ENCODE measurements at regions not wholly inside any gene's neighbourhood (a gene's known extent, or its start where the extent isn't known, plus 50 kb on each side); places are given as distances from the start of the nearest gene placed in this dataset.

DNA sequence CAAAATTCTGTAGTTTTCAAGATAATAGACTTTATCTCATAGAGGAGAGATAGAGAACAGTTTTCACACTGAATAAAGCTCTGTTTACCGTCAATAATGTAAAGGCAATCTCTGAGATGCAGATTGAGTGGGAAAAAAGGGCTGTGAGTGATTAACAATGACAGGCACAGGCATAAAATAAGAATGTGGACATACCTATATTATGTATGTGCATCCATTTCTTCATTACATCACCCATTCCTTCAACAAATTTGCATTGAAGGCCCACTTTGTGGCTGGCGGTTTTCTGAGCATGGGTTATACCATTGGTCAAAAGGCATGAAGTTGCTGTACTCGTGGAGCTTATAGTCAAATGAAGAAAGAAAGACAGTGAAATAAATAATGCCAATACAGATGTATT is 1431.0 kb downstream of the AACS start:
- H3K27ac ChIP-seq (ENCODE audit: insufficient read length, low read depth, low read length) = no peak overlapping the region

More for the DNA sequence above, 1431.0 kb downstream of the AACS start:
- H2BK5ac ChIP-seq (ENCODE audit: insufficient read length, low read length) = no peak overlapping the region
- no peak overlapping the region for H3K23ac ChIP-seq (ENCODE audit: insufficient read length, low read depth, low read length)
- H3K4me1 Mint-ChIP-seq = peaks cover 3 to 7% of the 10 kb centered on the region in 2 experiments
- H3K9ac ChIP-seq (ENCODE audit: extremely low read depth, insufficient read length, low read length) = no peak overlapping the region
- no peak overlapping the region for H2BK15ac ChIP-seq (ENCODE audit: low read depth, low read length)
- TF ChIP-seq, protein P1, sequence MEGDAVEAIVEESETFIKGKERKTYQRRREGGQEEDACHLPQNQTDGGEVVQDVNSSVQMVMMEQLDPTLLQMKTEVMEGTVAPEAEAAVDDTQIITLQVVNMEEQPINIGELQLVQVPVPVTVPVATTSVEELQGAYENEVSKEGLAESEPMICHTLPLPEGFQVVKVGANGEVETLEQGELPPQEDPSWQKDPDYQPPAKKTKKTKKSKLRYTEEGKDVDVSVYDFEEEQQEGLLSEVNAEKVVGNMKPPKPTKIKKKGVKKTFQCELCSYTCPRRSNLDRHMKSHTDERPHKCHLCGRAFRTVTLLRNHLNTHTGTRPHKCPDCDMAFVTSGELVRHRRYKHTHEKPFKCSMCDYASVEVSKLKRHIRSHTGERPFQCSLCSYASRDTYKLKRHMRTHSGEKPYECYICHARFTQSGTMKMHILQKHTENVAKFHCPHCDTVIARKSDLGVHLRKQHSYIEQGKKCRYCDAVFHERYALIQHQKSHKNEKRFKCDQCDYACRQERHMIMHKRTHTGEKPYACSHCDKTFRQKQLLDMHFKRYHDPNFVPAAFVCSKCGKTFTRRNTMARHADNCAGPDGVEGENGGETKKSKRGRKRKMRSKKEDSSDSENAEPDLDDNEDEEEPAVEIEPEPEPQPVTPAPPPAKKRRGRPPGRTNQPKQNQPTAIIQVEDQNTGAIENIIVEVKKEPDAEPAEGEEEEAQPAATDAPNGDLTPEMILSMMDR (conservative IDR thresholded peaks at IDR 0.05) = no peak
- no peak overlapping the region for H3K18ac ChIP-seq (ENCODE audit: insufficient read length, low read depth, low read length)
- H4K5ac ChIP-seq (ENCODE audit: insufficient read length, low read depth, low read length) = no peak overlapping the region
- no peaks in the 10 kb centered on the region; the same call in 1 of the 2 replicates for H3K4me1 ChIP-seq (ENCODE audit: insufficient read depth, low read length)
- no peak overlapping the region for H4K91ac ChIP-seq (ENCODE audit: insufficient read length, low read depth, low read length)
- H2BK20ac ChIP-seq (ENCODE audit: low read depth, low read length, poor library complexity, severe bottlenecking) = no peak overlapping the region
- H3K9me3 ChIP-seq (ENCODE audit: control insufficient read depth, low read depth, low read length) = no peaks in the 10 kb centered on the region
- no peak overlapping the region for H2AFZ ChIP-seq (ENCODE audit: low read length)
- no peak overlapping the region for H2BK12ac ChIP-seq (ENCODE audit: insufficient read length, low read depth, low read length)
- H3K27me3 Mint-ChIP-seq (ENCODE audit: low read depth) = no peaks in the 10 kb centered on the region; the same call in 1 of the 2 replicates
- H4K8ac ChIP-seq (replicated peaks; ENCODE audit: insufficient read length, low read depth, low read length) = no peak overlapping the region
- peaks cover 0 to 2% (median 2%) of the 10 kb centered on the region in 3 experiments; a peak in 3 of 7 replicates for H3K36me3 Mint-ChIP-seq (ENCODE audit: insufficient read depth in 1 of 3, low read depth in 3 of 3)
- no peaks in the 10 kb centered on the region for H3K79me1 ChIP-seq (ENCODE audit: insufficient read depth, low read depth, low read length, poor library complexity, severe bottlenecking)
- no peak overlapping the region for H2BK120ac ChIP-seq (ENCODE audit: low read depth, low read length, poor library complexity, severe bottlenecking)
- peaks cover 0 to 2% of the 10 kb centered on the region in 2 experiments; a peak in 1 of 5 replicates for H3K9me3 Mint-ChIP-seq
- H3K27me3 ChIP-seq (ENCODE audit: insufficient read depth, low read length) = no peaks in the 10 kb centered on the region
- H3K4ac ChIP-seq (ENCODE audit: low read depth, low read length) = no peak overlapping the region
- no peak overlapping the region for H3T11ph ChIP-seq (ENCODE audit: low read length)
- DNase-seq = no peak
- no CpG with 5 or more reads among the region's 3 CpGs for WGBS (ENCODE audit: extremely low coverage, insufficient read length, low lambda C conversion rate)
- H3K79me2 ChIP-seq (ENCODE audit: insufficient read depth, low read length) = no peaks in the 10 kb centered on the region
- no peak overlapping the region for H3K4me2 ChIP-seq (ENCODE audit: insufficient read depth, insufficient read length, low read length)
- no peak overlapping the region for H2AK5ac ChIP-seq (ENCODE audit: insufficient read length, low read length)
- no peak overlapping the region for H3K4me3 Mint-ChIP-seq
- H3K27ac Mint-ChIP-seq = no peak overlapping the region
- H3K23me2 ChIP-seq (ENCODE audit: insufficient read length, low read depth, low read length, poor library complexity, severe bottlenecking) = no peaks in the 10 kb centered on the region
- H4K20me1 ChIP-seq (ENCODE audit: control insufficient read depth, insufficient read depth, insufficient read length) = no peaks in the 10 kb centered on the region
- no peak overlapping the region for H3K56ac ChIP-seq (ENCODE audit: insufficient read length, low read depth, low read length)
- no peak overlapping the region for H3K14ac ChIP-seq (ENCODE audit: insufficient read depth, low read length)

Data from H9 (cell line).